Osteocyte (in vitro differentiated cells): ENCODE measurements at regions not wholly inside any gene's neighbourhood (a gene's known extent, or its start where the extent isn't known, plus 50 kb on each side); places are given as distances from the start of the nearest gene placed in this dataset.

Experiments
- DNase-seq: peaks from one replicate; pipeline ENCODE4 v3.0.0; 2021; ENCODE audit warnings: mixed read lengths; ENCODE audit not compliant: unreplicated experiment; ENCODE audit errors: extremely low spot score
- H3K27ac Mint-ChIP-seq: one replicate; pipeline ENCODE4 v1.8.0; 2021; ENCODE audit warnings: mild to moderate bottlenecking, mixed read lengths; ENCODE audit not compliant: unreplicated experiment
- H3K27me3 Mint-ChIP-seq: one replicate; pipeline ENCODE4 v1.8.0; 2021; ENCODE audit warnings: mixed read lengths; ENCODE audit not compliant: unreplicated experiment
- H3K36me3 Mint-ChIP-seq: one replicate; pipeline ENCODE4 v1.8.0; 2021; ENCODE audit warnings: mixed read lengths; ENCODE audit not compliant: unreplicated experiment
- H3K4me1 Mint-ChIP-seq: one replicate; pipeline ENCODE4 v1.8.0; 2021; ENCODE audit warnings: mixed read lengths; ENCODE audit not compliant: unreplicated experiment
- H3K4me3 Mint-ChIP-seq: one replicate; pipeline ENCODE4 v1.8.0; 2021; ENCODE audit warnings: mild to moderate bottlenecking, moderate library complexity, mixed read lengths; ENCODE audit not compliant: unreplicated experiment
- H3K9me3 Mint-ChIP-seq: one replicate; pipeline ENCODE4 v1.8.0; 2021; ENCODE audit warnings: mixed read lengths; ENCODE audit not compliant: unreplicated experiment
- TF ChIP-seq, protein P1 (sequence below): fragments of 200-600 bp; sonication (generic); IDR thresholded peaks from 2 replicates; pipeline ENCODE4 v1.5.0; 2021; ENCODE audit warnings: antibody characterized with exemption, mild to moderate bottlenecking, moderate library complexity

DNA sequence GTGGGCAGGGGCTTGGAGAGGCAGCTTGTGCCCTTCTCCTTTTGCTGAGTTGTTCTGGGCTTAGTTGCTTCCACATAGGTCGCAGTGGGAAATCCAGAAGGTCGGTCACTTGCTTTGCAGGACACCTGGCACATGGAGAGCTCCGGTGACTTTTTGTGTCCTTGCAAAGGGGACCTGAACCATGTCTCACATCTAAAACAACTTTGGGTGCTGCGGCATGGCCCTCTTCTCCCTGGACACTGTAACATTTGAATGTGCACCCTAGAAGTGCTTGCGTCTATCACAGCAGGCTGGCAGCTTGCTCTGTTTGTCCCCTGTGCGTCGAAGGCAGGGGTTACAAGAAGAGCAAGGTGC, 189.9 kb upstream of the TWIST2 start:
- peaks cover 10% of the 10 kb centered on the region for H3K9me3 Mint-ChIP-seq
- H3K27me3 Mint-ChIP-seq, result no peaks in the 10 kb centered on the region
- peak; percentile 73 for DNase-seq
- H3K4me1 Mint-ChIP-seq, result no peaks in the 10 kb centered on the region
- no peak overlapping the region for H3K27ac Mint-ChIP-seq
- no peak overlapping the region for H3K4me3 Mint-ChIP-seq
- H3K36me3 Mint-ChIP-seq, result no peaks in the 10 kb centered on the region
- TF ChIP-seq, protein P1, sequence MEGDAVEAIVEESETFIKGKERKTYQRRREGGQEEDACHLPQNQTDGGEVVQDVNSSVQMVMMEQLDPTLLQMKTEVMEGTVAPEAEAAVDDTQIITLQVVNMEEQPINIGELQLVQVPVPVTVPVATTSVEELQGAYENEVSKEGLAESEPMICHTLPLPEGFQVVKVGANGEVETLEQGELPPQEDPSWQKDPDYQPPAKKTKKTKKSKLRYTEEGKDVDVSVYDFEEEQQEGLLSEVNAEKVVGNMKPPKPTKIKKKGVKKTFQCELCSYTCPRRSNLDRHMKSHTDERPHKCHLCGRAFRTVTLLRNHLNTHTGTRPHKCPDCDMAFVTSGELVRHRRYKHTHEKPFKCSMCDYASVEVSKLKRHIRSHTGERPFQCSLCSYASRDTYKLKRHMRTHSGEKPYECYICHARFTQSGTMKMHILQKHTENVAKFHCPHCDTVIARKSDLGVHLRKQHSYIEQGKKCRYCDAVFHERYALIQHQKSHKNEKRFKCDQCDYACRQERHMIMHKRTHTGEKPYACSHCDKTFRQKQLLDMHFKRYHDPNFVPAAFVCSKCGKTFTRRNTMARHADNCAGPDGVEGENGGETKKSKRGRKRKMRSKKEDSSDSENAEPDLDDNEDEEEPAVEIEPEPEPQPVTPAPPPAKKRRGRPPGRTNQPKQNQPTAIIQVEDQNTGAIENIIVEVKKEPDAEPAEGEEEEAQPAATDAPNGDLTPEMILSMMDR, result no peak

- H3K9me3 Mint-ChIP-seq, result peaks cover 10% of the 10 kb centered on the region
- H3K27ac Mint-ChIP-seq, result no peak overlapping the region
- no peaks in the 10 kb centered on the region for H3K4me1 Mint-ChIP-seq
- no peaks in the 10 kb centered on the region for H3K36me3 Mint-ChIP-seq
- peak; percentile 44 for DNase-seq
- no peak overlapping the region for H3K4me3 Mint-ChIP-seq
- H3K27me3 Mint-ChIP-seq, result no peaks in the 10 kb centered on the region
- TF ChIP-seq, protein P1, result no peak
Observed at GRCh38 chr2:238658820-238659219, 189.1 kb upstream of the TWIST2 start.

DNA sequence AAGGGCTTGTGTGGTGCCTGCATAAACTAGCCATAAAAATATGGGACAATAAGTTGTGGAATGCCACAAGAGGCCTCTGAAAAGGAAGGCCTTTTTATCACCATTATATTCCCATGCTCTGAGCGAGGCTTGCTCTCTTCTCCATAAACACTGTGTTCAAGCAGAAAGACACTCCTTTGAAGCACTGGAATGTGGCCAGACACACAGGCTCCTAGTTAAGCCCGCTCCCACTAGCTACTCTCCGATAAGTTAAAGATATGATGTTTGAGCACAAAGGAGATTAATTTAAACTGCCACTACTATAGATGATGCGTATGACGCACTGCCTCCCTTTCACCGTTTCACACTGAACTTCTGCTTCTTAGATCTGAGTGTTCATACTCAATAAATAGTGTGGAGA, 188.7 kb upstream of the TWIST2 start:
- Mint-ChIP-seq H3K27ac (no peak overlapping the region), H3K4me3 (no peak overlapping the region)
- peak; percentile 38 for DNase-seq

GRCh38 chr2:238663586-238663985, 184.3 kb upstream of the TWIST2 start:
- Mint-ChIP-seq H3K36me3 (no peaks in the 10 kb centered on the region), H3K27me3 (peaks cover 5% of the 10 kb centered on the region), H3K4me1 (no peaks in the 10 kb centered on the region), H3K27ac (no peak overlapping the region), H3K9me3 (peaks cover 10% of the 10 kb centered on the region), H3K4me3 (no peak overlapping the region)
- peak; percentile 75 for DNase-seq
- TF ChIP-seq, protein P1, result no peak

More for the DNA sequence above, 188.7 kb upstream of the TWIST2 start:
- no peaks in the 10 kb centered on the region for H3K36me3 Mint-ChIP-seq
- TF ChIP-seq, protein P1, result no peak
- H3K4me1 Mint-ChIP-seq, result no peaks in the 10 kb centered on the region
- peaks cover 10% of the 10 kb centered on the region for H3K9me3 Mint-ChIP-seq
- H3K27me3 Mint-ChIP-seq, result no peaks in the 10 kb centered on the region

DNA sequence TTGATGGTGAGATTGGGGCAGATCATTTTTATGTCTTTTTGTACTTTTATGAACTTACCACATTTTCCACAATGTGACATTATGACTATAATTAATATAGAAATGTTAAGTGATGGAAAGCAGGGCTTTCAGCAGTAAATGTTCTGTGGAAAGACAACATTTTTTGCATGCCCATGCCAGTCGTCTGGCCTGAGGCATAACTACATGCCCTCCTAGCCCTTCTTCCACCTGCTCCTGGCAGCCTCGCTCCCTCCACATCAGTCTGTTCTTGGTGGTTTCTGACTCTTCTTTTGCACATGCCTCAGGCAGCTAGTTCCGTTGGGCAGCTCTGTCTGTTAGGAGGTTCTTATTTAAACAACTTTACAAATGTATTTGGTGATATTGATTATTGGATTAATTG, 182.0 kb upstream of the TWIST2 start:
- Mint-ChIP-seq H3K4me3 (no peak overlapping the region), H3K4me1 (no peaks in the 10 kb centered on the region), H3K9me3 (no peaks in the 10 kb centered on the region), H3K27me3 (peaks cover 5% of the 10 kb centered on the region), H3K27ac (no peak overlapping the region), H3K36me3 (no peaks in the 10 kb centered on the region)
- DNase-seq, result peak; percentile 25
- TF ChIP-seq, protein P1, result no peak
